HG02763 (cell line): ENCODE measurements at regions not wholly inside any gene's neighbourhood (a gene's known extent, or its start where the extent isn't known, plus 50 kb on each side); places are given as distances from the start of the nearest gene placed in this dataset.

Experiments used
- ATAC-seq: cut with Tn5 transposase; IDR thresholded peaks from one replicate; pipeline ENCODE4 v1.9.1; 2021; ENCODE audit warnings: mild to moderate bottlenecking, moderate library complexity; ENCODE audit not compliant: unreplicated experiment

DNA sequence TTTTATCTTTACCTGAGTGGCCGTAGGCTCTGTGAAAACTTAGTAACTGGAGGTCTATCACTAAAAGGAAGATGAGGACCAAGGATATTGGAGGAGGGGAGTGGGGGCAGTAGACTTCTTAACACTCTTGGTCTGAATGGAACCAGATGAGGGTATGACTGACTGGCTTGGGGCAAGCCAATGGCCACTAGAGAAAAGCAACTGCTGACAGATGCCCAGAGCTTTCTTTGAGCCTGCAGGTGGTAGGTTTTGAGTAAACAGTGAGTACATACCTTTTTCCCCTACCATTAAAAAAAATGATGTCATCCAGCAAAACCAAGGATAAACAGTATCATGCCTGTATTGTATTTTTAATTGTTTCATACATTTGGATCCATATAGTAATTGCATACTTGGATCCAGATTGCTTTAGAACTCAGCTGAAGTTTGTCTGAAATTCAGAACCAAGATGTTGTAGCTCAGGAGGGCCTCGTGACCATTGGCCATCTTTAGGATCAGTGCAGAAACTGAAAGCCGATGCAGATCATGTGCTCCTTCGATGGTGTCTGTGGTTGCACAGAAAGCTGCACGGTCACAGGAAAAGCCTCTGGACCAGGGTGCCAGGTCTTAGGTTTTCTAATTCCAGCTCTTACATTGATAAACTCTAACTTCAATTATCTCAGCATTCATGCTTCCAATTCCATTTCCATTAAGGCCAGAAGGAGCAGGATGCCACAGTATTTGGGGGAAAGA lies 131.0 kb downstream of the PDGFRA start:
- ATAC-seq: no peak

- no peak for ATAC-seq
Observed at GRCh38 chr4:54363037-54363436, 133.9 kb downstream of the PDGFRA start.

- no peak for ATAC-seq
Observed at GRCh38 chr4:54365691-54366090, 136.6 kb downstream of the PDGFRA start.

DNA sequence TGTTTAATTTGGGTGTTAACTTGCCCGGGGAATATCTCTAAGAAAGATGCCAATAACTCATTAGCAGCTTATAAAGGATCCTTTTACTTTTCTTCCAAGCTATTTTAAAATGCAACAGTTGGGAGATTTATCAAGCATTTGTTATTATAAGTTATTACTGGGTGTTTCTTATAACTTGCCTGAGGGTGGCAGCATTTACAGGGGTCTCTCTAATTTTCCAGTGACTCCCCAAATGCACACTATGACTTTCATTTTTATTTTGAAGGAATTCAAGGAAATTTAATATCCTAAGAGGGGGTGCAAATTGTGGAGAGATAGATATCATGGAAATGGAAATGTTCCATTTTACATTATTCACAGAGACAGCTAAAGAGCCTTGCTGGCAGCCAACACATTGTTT lies 138.0 kb downstream of the PDGFRA start:
- ATAC-seq: no peak

GRCh38 chr4:54368281-54369265 lies 139.5 kb downstream of the PDGFRA start:
- no peak for ATAC-seq

GRCh38 chr4:54371173-54371572 lies 142.1 kb downstream of the PDGFRA start:
- no peak for ATAC-seq

DNA sequence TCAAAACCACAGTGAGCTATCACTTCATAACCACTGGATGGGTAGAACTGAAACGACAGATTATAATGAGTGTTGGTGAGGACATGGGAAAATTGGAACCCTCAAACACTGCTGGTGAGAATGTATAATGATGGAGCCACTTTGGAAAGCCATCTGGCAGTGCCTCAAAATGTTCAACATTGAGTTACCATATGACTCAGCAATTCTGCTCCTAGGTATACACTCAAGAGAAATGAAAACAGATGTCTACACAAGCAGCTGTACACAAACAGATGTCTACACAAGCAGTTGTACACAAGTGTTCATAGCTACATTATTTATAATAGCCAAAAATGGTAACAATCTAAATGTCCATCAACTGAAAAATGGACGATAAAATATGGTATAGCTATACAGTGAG lies 143.9 kb downstream of the PDGFRA start:
- ATAC-seq: no peak

DNA sequence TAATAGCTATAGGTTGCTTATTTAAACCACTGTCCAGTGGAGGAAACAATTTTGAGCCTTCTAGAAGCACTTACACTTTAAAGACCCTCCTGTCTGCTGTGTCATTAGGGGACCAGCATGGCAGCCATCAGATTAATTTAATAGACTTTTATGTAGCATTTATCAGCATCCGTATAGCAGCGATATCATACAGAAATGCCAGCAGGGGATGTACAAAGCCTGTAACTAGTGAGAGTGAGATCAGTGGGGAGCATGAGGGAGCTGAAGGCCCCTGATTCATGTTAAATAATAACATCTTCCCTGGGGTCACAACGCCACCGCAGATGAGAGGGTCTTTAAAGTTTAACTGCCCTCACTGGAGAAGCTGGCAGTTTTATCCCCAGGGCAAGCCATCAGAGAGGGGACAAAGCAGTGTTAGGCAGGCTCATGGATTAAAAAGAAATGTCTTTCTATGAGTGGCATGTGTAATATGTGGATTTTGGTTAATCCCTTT lies 144.7 kb downstream of the PDGFRA start:
- ATAC-seq: no peak

DNA sequence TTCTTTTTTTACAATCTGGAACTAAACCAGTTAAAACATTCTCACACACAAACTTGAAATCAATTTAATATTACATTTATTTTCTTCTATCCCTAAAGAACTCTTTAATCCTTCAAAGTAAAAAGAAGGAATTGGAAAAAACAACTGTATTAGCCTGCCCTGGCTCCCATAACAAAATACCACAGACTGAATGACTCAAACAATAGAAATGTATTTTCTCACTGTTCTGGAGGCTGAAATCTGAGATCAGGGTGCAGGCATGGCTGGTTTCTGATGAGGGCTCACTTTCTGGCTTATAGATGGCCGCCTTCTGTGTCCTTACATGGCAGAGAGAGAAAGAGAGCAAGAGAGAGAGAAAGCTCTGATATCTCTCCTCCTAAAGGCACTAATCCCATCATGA lies 149.4 kb downstream of the PDGFRA start:
- no peak for ATAC-seq

GRCh38 chr4:54384152-54384551 lies 155.1 kb downstream of the PDGFRA start:
- ATAC-seq: no peak

GRCh38 chr4:54384563-54384962 lies 155.5 kb downstream of the PDGFRA start:
- ATAC-seq: no peak

DNA sequence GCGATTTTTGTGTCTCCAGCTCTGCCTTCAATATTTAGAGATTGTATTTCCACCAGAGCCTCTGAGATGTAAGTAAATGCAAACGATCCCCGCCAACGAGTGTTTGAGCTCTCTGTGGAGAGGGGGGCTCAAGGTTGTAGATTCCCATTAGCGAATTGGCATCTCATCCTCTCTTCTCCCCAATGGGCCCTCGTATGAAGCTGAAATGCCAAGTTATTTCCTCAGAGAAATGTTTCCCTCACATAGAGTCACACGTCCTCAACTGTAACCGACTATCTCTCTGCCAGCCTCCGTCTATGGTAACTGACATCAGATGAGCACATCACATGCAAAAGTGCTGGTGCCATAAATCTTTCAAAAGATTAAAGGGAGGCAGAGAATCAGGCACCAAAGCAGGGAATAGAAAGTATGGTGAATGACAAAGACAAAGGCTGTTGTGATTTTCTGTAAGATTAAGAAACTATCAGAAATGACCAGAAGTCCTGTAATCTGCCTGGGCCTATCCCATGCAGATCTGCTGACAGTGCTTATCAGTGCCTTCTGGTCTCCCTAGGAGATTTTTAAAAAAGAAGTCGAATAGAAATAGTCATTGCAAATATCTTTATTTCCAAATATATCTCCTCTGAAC lies 157.1 kb downstream of the PDGFRA start:
- no peak for ATAC-seq

- ATAC-seq: no peak
Observed at GRCh38 chr4:54386693-54387092, 157.6 kb downstream of the PDGFRA start.

- no peak for ATAC-seq
Observed at GRCh38 chr4:54390670-54391069, 161.6 kb downstream of the PDGFRA start.

DNA sequence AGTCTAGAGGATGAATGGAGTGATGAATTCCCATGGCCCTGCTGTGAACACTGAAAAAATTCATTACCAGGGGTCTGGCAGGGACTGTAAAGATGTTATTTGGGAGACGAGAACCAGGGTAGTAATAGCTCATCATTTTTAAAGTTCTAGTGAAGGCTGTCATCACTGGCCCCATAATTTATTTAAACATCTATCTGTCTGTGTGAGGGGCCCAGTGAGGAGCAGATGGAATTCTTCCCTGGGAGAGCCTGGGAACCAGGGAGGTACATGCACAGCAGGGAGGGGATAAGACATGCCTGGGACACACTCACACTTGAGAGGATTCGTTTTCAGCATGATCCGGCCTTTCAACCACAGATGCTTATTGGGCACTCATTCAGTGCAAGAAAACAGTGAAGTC lies 162.0 kb downstream of the PDGFRA start:
- no peak for ATAC-seq

DNA sequence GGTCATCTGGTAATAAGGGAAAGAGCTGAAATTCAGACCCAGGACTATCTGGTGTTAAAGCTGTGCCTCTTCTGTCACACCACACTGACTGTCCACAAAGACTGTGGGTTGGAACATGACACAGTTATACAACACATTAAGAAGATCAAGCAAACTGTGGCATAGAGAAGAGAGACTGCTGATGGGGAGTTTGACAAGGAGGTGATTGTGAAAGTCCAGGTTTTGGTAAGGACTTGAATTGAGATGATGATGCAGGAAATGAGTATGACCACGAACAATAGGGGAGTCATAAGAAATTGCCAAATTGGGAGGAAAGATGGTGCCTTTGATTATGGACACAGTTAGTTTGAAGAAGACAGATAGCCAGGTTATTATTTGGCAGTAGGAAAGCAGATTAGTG lies 163.4 kb downstream of the PDGFRA start:
- no peak for ATAC-seq

GRCh38 chr4:54393243-54393642 lies 164.2 kb downstream of the PDGFRA start:
- no peak for ATAC-seq

DNA sequence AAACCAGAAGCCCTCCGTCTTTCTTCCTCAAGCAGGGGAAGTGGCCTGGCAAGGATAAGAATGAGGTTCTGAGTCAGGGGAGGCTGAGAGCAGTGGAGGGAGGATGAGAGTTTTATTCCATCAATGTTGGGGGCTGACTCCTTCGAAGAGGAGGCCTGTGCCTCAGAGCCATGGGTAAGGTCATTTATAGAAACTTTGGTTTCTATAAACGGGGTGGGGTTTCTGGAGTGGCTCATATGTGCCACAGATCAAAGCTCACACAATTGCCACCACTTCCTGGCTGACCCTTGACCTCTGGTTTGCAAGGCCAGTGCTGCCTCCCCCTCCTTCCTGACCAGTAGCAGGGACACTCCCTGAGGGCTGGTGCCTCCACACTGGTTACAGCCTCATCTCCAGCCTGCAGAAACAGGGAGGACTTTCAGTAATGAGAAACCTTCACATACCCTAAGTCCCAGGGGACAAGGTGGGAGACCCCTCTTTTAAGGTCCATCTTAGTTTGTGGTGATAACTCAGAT lies 166.0 kb downstream of the PDGFRA start:
- no peak for ATAC-seq

- ATAC-seq: no peak
Observed at GRCh38 chr4:54400188-54400587, 171.1 kb downstream of the PDGFRA start.

GRCh38 chr4:54400802-54401201 lies 171.7 kb downstream of the PDGFRA start:
- no peak for ATAC-seq

DNA sequence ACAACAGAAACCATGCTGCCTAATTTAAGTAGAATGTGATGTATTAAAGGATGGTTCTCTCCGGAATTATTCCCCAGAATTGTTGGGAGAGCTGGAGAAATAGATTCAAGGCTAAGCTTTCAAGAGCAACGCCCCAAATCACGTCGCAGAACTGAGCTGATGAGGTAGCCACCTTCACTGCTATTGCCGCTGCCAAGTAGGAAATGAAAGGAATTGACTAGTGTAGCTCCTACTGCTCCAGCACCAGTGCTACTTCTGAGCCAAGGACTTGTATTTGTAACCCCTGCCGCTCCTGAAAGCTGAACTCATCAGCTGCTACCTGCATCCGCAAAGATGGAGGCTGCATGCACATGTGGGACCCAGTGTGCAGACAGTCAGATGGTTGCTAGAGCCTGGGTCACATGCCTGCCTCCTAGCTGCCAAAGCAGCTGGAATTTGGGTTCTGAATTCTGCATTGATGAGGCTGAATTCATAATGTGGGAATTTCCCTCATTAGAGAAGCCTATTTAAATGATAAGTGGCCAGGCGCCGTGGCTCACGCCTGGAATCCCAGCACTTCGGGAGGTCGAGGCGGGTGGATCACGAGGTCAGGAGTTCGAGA lies 173.9 kb downstream of the PDGFRA start:
- ATAC-seq: no peak
